Ishikawa (cell line): ENCODE measurements at regions not wholly inside any gene's neighbourhood (a gene's known extent, or its start where the extent isn't known, plus 50 kb on each side); places are given as distances from the start of the nearest gene placed in this dataset.
A peak's percentile ranks its signal among the peaks of the same experiment; 100 is the strongest.

Experiments
- CEBPB ChIP-seq: IDR thresholded peaks from 2 replicates; pipeline ENCODE4 v1.6.1; 2012
- CREB1 ChIP-seq: IDR thresholded peaks from 2 replicates; pipeline ENCODE4 v1.6.1; 2012; ENCODE audit warnings: low read depth
- EGR1 ChIP-seq: IDR thresholded peaks from 2 replicates; pipeline ENCODE4 v1.6.1; 2012
- EP300 ChIP-seq: IDR thresholded peaks from 2 replicates; pipeline ENCODE4 v1.6.1; 2012; ENCODE audit warnings: borderline replicate concordance
- FOXM1 ChIP-seq: IDR thresholded peaks from 2 replicates; pipeline ENCODE4 v1.6.1; 2012; ENCODE audit warnings: low read depth, borderline replicate concordance
- NFIC ChIP-seq: IDR thresholded peaks from 2 replicates; pipeline ENCODE4 v1.6.1; 2012
- RAD21 ChIP-seq: IDR thresholded peaks from 2 replicates; pipeline ENCODE4 v1.6.1; 2012; ENCODE audit warnings: low read depth
- TAF1 ChIP-seq: IDR thresholded peaks from 2 replicates; pipeline ENCODE4 v1.6.1; 2012; ENCODE audit warnings: low read depth, mild to moderate bottlenecking
- TCF12 ChIP-seq: IDR thresholded peaks from 2 replicates; pipeline ENCODE4 v1.6.1; 2012; ENCODE audit warnings: low read depth
- TEAD4 ChIP-seq: IDR thresholded peaks from 2 replicates; pipeline ENCODE4 v1.6.1; 2012
- YY1 ChIP-seq: IDR thresholded peaks from 2 replicates; pipeline ENCODE4 v1.6.1; 2012; ENCODE audit warnings: low read depth
- ZBTB7A ChIP-seq: IDR thresholded peaks from 2 replicates; pipeline ENCODE4 v1.6.1; 2012; ENCODE audit warnings: low read depth
- TF ChIP-seq, protein P1 (sequence below): IDR thresholded peaks from 2 replicates; pipeline ENCODE4 v1.6.1; 2012
- TF ChIP-seq, protein P2 (sequence below): IDR thresholded peaks from 2 replicates; pipeline ENCODE4 v1.6.1; 2012
- TF ChIP-seq, protein P3 (sequence below): IDR thresholded peaks from 2 replicates; pipeline ENCODE4 v1.6.1; 2012; ENCODE audit warnings: low read depth, mild to moderate bottlenecking

DNA sequence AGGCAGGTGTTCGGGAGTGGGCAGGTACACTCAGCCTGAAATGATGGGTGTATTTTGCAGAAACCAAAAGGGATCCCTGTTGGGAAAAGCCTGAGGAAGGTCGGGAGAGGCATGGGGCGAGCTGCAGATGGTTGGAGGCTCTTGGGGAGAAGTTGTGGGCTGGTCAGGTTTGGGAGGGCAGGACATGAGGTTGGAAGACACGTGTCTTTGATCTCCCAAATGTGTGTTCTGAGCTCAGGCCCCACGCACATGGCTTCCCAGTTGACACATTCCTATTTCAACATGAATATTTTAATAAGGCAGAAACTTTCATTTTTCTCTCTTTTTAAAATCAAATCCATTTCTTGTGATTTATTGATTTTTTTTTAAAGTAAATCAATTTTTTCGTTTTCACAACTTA, 1003.3 kb downstream of the TBC1D22A start:
- TF ChIP-seq RAD21 (no peak), EP300 (no peak), NFIC (no peak), TCF12 (no peak), ZBTB7A (no peak), YY1 (no peak)

DNA sequence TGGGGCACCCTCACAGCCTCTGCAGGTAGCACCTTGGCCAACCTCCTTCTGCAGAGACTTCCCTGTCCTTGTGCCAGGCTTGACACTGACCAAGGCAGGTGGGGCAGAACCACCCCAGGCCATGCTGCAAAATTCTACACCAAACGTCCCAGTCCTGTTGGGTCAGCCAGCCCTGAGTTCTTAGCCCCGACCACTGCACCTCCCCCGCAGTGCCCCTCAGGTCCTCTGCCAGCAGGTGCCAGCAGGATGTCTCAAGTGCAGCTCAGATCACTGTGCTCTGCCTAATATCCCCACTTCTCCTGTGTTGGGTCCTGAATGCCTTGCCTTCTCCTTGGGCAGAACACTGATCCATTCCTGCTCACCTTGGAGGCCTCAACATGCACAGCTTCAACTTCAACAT, 999.7 kb downstream of the TBC1D22A start:
- TF ChIP-seq RAD21 (no peak), EP300 (no peak), FOXM1 (no peak), TEAD4 (no peak), NFIC (no peak), TCF12 (no peak), TAF1 (no peak), EGR1 (no peak), CREB1 (no peak), YY1 (no peak), CEBPB (no peak), ZBTB7A (no peak)
- TF ChIP-seq, protein P1, sequence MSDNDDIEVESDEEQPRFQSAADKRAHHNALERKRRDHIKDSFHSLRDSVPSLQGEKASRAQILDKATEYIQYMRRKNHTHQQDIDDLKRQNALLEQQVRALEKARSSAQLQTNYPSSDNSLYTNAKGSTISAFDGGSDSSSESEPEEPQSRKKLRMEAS, result no peak
- TF ChIP-seq, protein P2, sequence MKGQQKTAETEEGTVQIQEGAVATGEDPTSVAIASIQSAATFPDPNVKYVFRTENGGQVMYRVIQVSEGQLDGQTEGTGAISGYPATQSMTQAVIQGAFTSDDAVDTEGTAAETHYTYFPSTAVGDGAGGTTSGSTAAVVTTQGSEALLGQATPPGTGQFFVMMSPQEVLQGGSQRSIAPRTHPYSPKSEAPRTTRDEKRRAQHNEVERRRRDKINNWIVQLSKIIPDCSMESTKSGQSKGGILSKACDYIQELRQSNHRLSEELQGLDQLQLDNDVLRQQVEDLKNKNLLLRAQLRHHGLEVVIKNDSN, result no peak

DNA sequence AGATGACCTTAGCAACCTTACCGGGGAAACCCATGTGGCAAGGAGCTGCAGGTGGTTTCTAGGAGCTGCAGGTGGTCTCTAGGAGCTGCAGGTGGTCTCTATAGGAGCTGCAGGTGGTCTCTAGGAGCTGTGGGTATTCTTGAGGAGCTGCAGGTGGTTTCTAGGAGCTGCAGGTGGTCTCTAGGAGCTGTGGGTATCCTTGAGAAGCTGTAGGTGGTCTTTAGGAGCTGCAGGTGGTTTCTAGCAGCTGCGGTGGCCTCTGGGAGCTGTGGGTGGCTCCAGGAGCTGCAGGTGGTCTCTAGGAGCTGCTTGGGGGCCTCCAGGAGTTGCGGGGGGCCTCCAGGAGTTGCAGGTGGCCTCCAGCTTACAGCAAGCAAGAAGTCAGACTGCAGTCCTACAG, 997.5 kb downstream of the TBC1D22A start:
- TF ChIP-seq RAD21, result no peak
- no peak for TF ChIP-seq TCF12
- TF ChIP-seq YY1, result no peak
- TF ChIP-seq, protein P3, sequence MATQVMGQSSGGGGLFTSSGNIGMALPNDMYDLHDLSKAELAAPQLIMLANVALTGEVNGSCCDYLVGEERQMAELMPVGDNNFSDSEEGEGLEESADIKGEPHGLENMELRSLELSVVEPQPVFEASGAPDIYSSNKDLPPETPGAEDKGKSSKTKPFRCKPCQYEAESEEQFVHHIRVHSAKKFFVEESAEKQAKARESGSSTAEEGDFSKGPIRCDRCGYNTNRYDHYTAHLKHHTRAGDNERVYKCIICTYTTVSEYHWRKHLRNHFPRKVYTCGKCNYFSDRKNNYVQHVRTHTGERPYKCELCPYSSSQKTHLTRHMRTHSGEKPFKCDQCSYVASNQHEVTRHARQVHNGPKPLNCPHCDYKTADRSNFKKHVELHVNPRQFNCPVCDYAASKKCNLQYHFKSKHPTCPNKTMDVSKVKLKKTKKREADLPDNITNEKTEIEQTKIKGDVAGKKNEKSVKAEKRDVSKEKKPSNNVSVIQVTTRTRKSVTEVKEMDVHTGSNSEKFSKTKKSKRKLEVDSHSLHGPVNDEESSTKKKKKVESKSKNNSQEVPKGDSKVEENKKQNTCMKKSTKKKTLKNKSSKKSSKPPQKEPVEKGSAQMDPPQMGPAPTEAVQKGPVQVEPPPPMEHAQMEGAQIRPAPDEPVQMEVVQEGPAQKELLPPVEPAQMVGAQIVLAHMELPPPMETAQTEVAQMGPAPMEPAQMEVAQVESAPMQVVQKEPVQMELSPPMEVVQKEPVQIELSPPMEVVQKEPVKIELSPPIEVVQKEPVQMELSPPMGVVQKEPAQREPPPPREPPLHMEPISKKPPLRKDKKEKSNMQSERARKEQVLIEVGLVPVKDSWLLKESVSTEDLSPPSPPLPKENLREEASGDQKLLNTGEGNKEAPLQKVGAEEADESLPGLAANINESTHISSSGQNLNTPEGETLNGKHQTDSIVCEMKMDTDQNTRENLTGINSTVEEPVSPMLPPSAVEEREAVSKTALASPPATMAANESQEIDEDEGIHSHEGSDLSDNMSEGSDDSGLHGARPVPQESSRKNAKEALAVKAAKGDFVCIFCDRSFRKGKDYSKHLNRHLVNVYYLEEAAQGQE, result no peak
- no peak for TF ChIP-seq TAF1
- TF ChIP-seq FOXM1, result no peak
- TF ChIP-seq TEAD4, result no peak
- TF ChIP-seq ZBTB7A, result no peak
- no peak for TF ChIP-seq NFIC
- no peak for TF ChIP-seq CEBPB
- TF ChIP-seq EGR1, result no peak
- no peak for TF ChIP-seq CREB1
- TF ChIP-seq EP300, result no peak
- TF ChIP-seq, protein P2, result no peak
- TF ChIP-seq, protein P1, result no peak

DNA sequence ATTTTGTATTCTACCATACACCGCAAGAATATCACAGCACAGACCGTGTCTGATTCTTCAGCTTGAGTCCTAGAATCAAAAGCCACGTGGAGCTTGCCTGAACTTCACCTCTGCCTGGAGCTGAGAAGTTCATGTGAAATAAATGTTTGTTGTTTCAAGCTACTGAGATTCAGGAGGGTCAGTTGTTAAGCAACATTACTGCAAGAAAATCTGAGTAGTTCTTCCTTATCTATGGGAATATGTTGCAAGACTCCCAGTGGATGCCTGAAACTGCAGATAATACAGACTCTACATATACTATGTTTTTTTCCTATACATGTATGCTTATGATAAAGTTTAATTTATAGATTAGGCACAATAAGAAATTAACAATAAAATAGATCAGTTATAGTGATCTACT, 995.3 kb downstream of the TBC1D22A start:
- TF ChIP-seq YY1, result no peak
- no peak for TF ChIP-seq ZBTB7A
- TF ChIP-seq FOXM1, result no peak
- TF ChIP-seq, protein P1, result no peak
- no peak for TF ChIP-seq CEBPB
- no peak for TF ChIP-seq TCF12
- TF ChIP-seq, protein P2, result no peak
- TF ChIP-seq CREB1, result no peak
- no peak for TF ChIP-seq EGR1
- TF ChIP-seq, protein P3, result no peak
- TF ChIP-seq TAF1, result no peak
- TF ChIP-seq EP300, result no peak
- no peak for TF ChIP-seq RAD21
- no peak for TF ChIP-seq NFIC

DNA sequence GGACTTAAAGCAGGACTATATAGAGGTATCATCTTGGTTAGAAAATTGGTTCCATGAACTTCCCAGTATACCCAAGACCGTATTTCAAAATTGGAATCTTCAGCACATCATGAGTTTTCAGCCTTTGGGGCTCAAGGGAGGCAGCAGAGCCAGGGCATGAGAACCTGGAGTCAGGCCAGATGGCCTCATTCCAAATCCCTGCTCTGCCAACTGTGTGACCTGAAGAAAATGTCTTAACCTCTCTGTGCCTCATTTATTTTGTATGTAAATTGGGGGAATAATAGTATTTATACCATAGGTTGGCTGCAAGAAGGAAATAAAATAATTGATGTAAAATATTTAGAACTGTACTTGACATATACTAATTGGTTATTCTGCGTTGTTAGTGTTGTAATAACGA, 987.6 kb downstream of the TBC1D22A start:
- TF ChIP-seq NFIC, result peak; percentile 59
- no peak for TF ChIP-seq CREB1

DNA sequence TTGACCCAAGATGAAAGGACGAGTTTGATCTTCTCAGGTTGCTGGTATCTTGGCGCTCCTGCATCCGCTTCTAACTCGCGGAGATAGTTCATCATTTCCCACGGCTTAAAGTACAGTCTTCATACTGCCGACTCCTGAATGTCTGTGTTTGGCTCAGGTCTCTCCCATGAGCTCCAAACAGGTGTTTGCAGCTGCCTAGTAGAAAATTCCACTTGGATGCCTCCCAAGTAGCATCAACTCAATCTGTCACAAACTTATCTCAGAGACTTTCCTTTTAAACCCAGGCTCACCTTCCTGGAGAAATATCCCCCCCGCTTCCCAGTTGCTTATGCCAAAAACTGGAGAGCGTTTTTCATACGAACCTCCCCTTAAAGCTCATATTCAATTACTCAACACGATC, 986.5 kb downstream of the TBC1D22A start:
- TF ChIP-seq TCF12, result no peak
- no peak for TF ChIP-seq ZBTB7A
- TF ChIP-seq CEBPB, result no peak
- no peak for TF ChIP-seq YY1
- no peak for TF ChIP-seq NFIC
- TF ChIP-seq, protein P2, result no peak
- TF ChIP-seq EP300, result no peak
- TF ChIP-seq, protein P1, result no peak
- TF ChIP-seq RAD21, result no peak
- TF ChIP-seq TEAD4, result no peak
- TF ChIP-seq, protein P3, result no peak
- TF ChIP-seq EGR1, result no peak
- TF ChIP-seq FOXM1, result no peak
- TF ChIP-seq TAF1, result no peak
- TF ChIP-seq CREB1, result no peak
